Thyroid gland (tissue), 4 donors: ENCODE measurements at regions not wholly inside any gene's neighbourhood (a gene's known extent, or its start where the extent isn't known, plus 50 kb on each side); places are given as distances from the start of the nearest gene placed in this dataset.
"Not testable (repeated sequence)": the region's sequence is repeated elsewhere in the genome, so short reads cannot be mapped to it uniquely, and the experiment has no call there.

ENCODE experiments used
- DNase-seq, 2 donors: peaks; one replicate each; pipeline ENCODE4 v3.0.0-alpha.2; 2019
- H3K27ac ChIP-seq, 3 donors: fragments of 200-600 bp; sonication (generic); 1 replicate in 2 of 3; 2 replicates in 1 of 3; pipeline ENCODE4 v1.5.1; 2016 to 2019; ENCODE audit warnings: mild to moderate bottlenecking in 1 of 3, moderate library complexity in 1 of 3
- H3K27me3 ChIP-seq: fragments of 200-600 bp; sonication (generic); one replicate; pipeline ENCODE4 v1.5.1; 2019
- H3K36me3 ChIP-seq, 2 donors: fragments of 200-600 bp; sonication (generic); one replicate each; pipeline ENCODE4 v1.5.1; 2016 to 2019
- H3K4me1 ChIP-seq, 2 donors: fragments of 200-600 bp; sonication (generic); one replicate each; pipeline ENCODE4 v1.5.1; 2017 to 2019
- H3K4me3 ChIP-seq, 3 donors: fragments of 200-600 bp; sonication (generic); replicated peaks in 1 of 3; 1 replicate in 2 of 3; 2 replicates in 1 of 3; pipeline ENCODE4 v1.5.1; 2016; ENCODE audit warnings: mild to moderate bottlenecking in 1 of 3
- H3K9me3 ChIP-seq: fragments of 200-600 bp; sonication (generic); one replicate; pipeline ENCODE4 v1.5.1; 2017
- CTCF ChIP-seq, 6 experiments: fragments of 200-600 bp in 3 of 6; fragments of 450-650 bp in 3 of 6; sonication (generic) in 3 of 6; IDR thresholded peaks; one replicate each; pipeline ENCODE4 v1.5.1; 2016 to 2019; ENCODE audit warnings: antibody characterized with exemption in 6 of 6, mild to moderate bottlenecking in 2 of 6, inconsistent platforms in 1 of 6, moderate library complexity in 1 of 6
- POLR2A ChIP-seq, 2 donors: fragments of 450-650 bp; IDR thresholded peaks; one replicate each; pipeline ENCODE4 v1.6.1; 2017; ENCODE audit warnings: antibody characterized with exemption in 2 of 2, mild to moderate bottlenecking in 2 of 2, moderate library complexity in 1 of 2
- WGBS, 2 donors: methylation state at CpG; one replicate each; pipeline ENCODE4 v1.1.5; 2017; 5-methylcytosine and 5-hydroxymethylcytosine counted together
- intact Hi-C: fragments of 100-400 bp; cut with DNase I; formaldehyde crosslinking; loops from one replicate; pipeline ENCODE4 v1.15.1; 2023

DNA sequence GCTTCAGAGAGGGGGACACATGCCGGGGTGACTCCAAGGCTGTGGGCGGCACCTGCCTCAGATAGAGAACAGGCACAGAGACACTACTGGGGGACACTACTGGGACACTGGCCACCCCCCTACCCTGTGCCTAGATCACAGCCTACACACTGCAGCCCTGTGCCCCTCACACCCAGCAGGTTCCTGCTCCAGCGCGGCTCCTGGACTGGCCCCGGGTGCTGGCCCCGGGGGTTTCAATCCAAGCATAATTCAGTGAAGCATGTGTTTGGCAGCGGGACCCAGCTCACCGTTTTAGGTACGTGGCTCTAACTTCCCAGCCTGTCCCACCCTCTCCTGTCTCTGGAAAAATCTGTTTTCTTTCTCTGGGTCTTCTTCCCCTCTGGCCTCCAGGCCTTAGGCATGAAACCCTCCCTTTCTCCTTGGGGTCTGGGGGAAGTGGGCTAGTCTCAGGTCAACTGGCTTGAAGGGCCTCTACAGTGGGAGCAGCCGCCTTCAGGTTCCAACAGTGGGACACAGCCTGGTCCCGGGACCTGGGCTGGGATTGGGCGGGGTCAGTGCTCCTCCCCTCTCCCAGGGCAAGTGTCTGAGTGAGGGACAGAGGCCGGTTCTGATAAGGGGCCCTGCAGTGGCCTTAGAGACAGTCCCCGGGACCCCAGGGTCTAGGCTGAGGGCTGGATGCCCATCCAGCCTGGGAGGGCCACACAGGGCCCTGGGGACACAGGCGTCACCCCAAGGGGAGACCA, 98.8 kb downstream of the CRYBB2 start:
- H3K36me3 ChIP-seq, result no peaks in the 10 kb centered on the region
- no peaks in the 10 kb centered on the region for H3K9me3 ChIP-seq
- no peak for DNase-seq
- no peak overlapping the region for H3K27ac ChIP-seq
- intact Hi-C loops, result no loop called here
- no peaks in the 10 kb centered on the region for H3K4me1 ChIP-seq
- no peak overlapping the region for H3K4me3 ChIP-seq
- WGBS, 2 donors, result 74 to 81% methylated on average over 6 to 13 of the region's 15 CpGs
- no peaks in the 10 kb centered on the region for H3K27me3 ChIP-seq
- TF ChIP-seq CTCF (IDR thresholded peaks at IDR 0.05) (no peak), POLR2A (IDR thresholded peaks at IDR 0.05) (no peak)

- H3K27me3 ChIP-seq, result no peaks in the 10 kb centered on the region
- H3K4me1 ChIP-seq, result no peaks in the 10 kb centered on the region
- no peaks in the 10 kb centered on the region for H3K36me3 ChIP-seq
- no peak overlapping the region for H3K27ac ChIP-seq
- 68 to 72% methylated on average over 16 of the region's 17 CpGs for WGBS, 2 donors
- no peak overlapping the region for H3K4me3 ChIP-seq
- no peak for TF ChIP-seq CTCF (IDR thresholded peaks at IDR 0.05)
- TF ChIP-seq POLR2A (IDR thresholded peaks at IDR 0.05), result no peak
- DNase-seq, result no peak
- H3K9me3 ChIP-seq, result no peaks in the 10 kb centered on the region
- intact Hi-C loops, result no loop called here
Observed at GRCh38 chr22:25327018-25327755, 107.7 kb downstream of the CRYBB2 start.

DNA sequence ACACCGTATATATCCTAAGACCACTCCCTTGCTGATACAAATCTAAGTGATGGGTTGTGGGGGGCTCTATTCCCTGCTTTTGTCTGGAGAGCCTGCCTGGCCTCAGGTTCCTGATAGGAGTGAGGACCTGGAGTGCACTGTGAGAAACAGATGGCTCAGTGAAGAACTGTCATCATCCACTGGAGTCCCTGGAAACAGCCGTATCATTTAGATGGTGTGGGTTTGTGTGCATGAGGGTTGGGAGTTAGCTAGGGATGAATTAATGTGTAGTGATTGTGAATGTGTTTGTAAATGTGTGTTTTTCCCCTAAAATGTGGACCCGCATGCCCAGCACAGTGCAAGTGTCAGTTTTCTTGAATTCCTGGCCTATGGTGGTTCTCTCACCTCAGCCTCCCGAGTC, 111.6 kb downstream of the CRYBB2 start:
- H3K27me3 ChIP-seq, result no peaks in the 10 kb centered on the region
- no peak for DNase-seq
- WGBS, 2 donors, result 87 to 89% methylated on average over 4 of the region's 4 CpGs
- TF ChIP-seq CTCF (IDR thresholded peaks at IDR 0.05) (no peak), POLR2A (IDR thresholded peaks at IDR 0.05) (no peak)
- no peaks in the 10 kb centered on the region for H3K36me3 ChIP-seq
- no peaks in the 10 kb centered on the region for H3K4me1 ChIP-seq
- intact Hi-C loops, result no loop called here
- no peaks in the 10 kb centered on the region for H3K9me3 ChIP-seq
- no peak overlapping the region for H3K27ac ChIP-seq
- no peak overlapping the region for H3K4me3 ChIP-seq

DNA sequence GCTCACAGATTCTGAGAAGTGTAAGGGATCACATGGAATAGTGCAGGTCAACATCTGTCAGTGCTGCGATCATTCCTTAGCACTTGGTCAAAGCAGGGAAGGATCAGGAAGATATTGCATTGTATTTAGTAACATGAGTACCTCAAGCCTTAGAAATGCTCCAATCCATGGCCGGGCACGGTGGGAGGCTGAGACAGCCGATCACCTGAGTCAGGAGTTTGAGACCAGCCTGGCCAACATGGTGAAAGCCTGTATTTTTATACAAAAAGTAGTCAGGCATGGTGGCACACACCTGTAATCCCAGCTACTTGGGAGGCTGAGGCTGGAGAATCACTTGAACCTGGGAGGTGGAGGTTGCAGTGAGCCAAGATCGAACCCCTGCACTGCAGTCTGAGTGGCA, 112.5 kb downstream of the CRYBB2 start:
- H3K36me3 ChIP-seq, H3K4me1 ChIP-seq, intact Hi-C loops, H3K9me3 ChIP-seq, DNase-seq, H3K27ac ChIP-seq, H3K4me3 ChIP-seq, H3K27me3 ChIP-seq: not testable (repeated sequence)
- WGBS, 2 donors, result 75 to 96% methylated on average over 5 of the region's 5 CpGs

DNA sequence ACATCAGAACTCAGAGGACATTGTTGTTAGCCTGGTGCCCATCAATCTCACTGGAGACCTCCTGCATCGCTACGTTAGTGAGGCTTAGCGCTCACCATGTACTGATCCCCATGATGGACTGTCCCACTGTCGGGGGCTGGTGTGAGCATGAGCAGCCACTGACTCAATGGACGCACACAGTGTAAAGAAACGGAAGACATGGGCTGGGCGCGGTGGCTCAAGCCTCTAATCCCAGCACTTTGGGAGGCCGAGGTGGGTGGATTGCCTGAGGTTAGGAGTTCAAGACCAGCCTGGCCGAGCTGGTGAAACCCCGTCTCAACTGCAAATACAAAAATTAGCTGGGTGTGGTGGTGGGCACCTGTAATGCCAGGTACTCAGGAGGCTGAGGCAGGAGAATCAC, 112.9 kb downstream of the CRYBB2 start:
- DNase-seq, result no peak
- TF ChIP-seq POLR2A (IDR thresholded peaks at IDR 0.05) (no peak), CTCF (IDR thresholded peaks at IDR 0.05) (no peak)
- Histone ChIP-seq H3K9me3 (no peaks in the 10 kb centered on the region), H3K4me1 (no peaks in the 10 kb centered on the region), H3K27me3 (no peaks in the 10 kb centered on the region), H3K4me3 (no peak overlapping the region), H3K27ac (no peak overlapping the region), H3K36me3 (no peaks in the 10 kb centered on the region)
- WGBS, 2 donors, result 95 to 98% methylated on average over 11 of the region's 11 CpGs
- intact Hi-C loops, result no loop called here
